IMR-90 (cell line): ENCODE measurements at regions not wholly inside any gene's neighbourhood (a gene's known extent, or its start where the extent isn't known, plus 50 kb on each side); places are given as distances from the start of the nearest gene placed in this dataset.
"Not testable (repeated sequence)": the region's sequence is repeated elsewhere in the genome, so short reads cannot be mapped to it uniquely, and the experiment has no call there.

Experiments used
- ATAC-seq: fragments of 200-7000 bp; cut with Tn5 transposase; 2 replicates; pipeline ENCODE4 v1.9.1; 2020; ENCODE audit warnings: low read depth, mild to moderate bottlenecking, moderate library complexity
- BruUV-seq: library from RNA; stranded (reverse); fragments of 400-500 nt; replicated peaks from 2 replicates; lab custom pipeline; 2021; lab: Mats Ljungman, UMichigan
- CTCF ChIA-PET: fragments of 300-600 bp; formaldehyde crosslinking; extraction: SDS; loops from one replicate; lab custom pipeline; 2021; ENCODE audit warnings: antibody characterized with exemption; lab: Yijun Ruan, JAX
- POLR2A ChIA-PET: fragments of 300-600 bp; sonication (Branson Sonifier 250); formaldehyde crosslinking; loops from one replicate; lab custom pipeline; 2022; ENCODE audit warnings: antibody characterized with exemption; ENCODE audit not compliant: unreplicated experiment; lab: Charles Lee
- DNase-seq: peaks from one replicate; pipeline ENCODE4 v3.0.0; 2013
- H2AFZ ChIP-seq: replicated peaks from 2 replicates; pipeline ENCODE3; 2013; ENCODE audit warnings: low read length, mild to moderate bottlenecking; ENCODE audit not compliant: poor library complexity
- H2AK5ac ChIP-seq: 2 replicates; pipeline ENCODE4 v1.6.1; 2013; ENCODE audit warnings: low read depth, low read length, inconsistent platforms
- H2AK9ac ChIP-seq: replicated peaks from 2 replicates; pipeline ENCODE3; 2013; ENCODE audit warnings: mild to moderate bottlenecking, low read depth, low read length, moderate library complexity; ENCODE audit not compliant: poor library complexity
- H2BK120ac ChIP-seq: 2 replicates; pipeline ENCODE4 v1.6.1; 2013; ENCODE audit warnings: low read depth, low read length, inconsistent platforms
- H2BK15ac ChIP-seq: 3 replicates; pipeline ENCODE4 v1.6.1; 2013; ENCODE audit warnings: low read depth, low read length, inconsistent platforms
- H2BK20ac ChIP-seq: 2 replicates; pipeline ENCODE4 v1.6.1; 2013; ENCODE audit warnings: low read depth, mild to moderate bottlenecking, inconsistent platforms, low read length, moderate library complexity
- H2BK5ac ChIP-seq: 2 replicates; pipeline ENCODE4 v1.6.1; 2013; ENCODE audit warnings: mild to moderate bottlenecking, low read depth, low read length, inconsistent platforms; ENCODE audit not compliant: poor library complexity, severe bottlenecking
- H3K14ac ChIP-seq: replicated peaks from 2 replicates; pipeline ENCODE4 v1.6.1; 2013; ENCODE audit warnings: low read depth, low read length, inconsistent platforms
- H3K18ac ChIP-seq: 2 replicates; pipeline ENCODE4 v1.6.1; 2013; ENCODE audit warnings: low read depth, low read length, control low read depth
- H3K23ac ChIP-seq: 2 replicates; pipeline ENCODE4 v1.6.1; 2013; ENCODE audit warnings: low read depth, low read length, inconsistent platforms
- H3K27ac ChIP-seq: 2 replicates; pipeline ENCODE4 v1.5.1; 2013; ENCODE audit warnings: mild to moderate bottlenecking, control low read depth, low read length; ENCODE audit not compliant: insufficient read depth
- H3K27me3 ChIP-seq: 2 replicates; pipeline ENCODE4 v1.6.1; 2013; ENCODE audit warnings: low read length; ENCODE audit not compliant: control insufficient read depth, insufficient read depth
- H3K36me3 ChIP-seq: 2 replicates; pipeline ENCODE4 v1.6.1; 2013; ENCODE audit warnings: low read length, mixed read lengths; ENCODE audit not compliant: control insufficient read depth, insufficient read depth
- H3K4ac ChIP-seq: 2 replicates; pipeline ENCODE4 v1.6.1; 2013; ENCODE audit warnings: low read depth, low read length, inconsistent platforms
- H3K4me1 ChIP-seq: 2 replicates; pipeline ENCODE4 v1.6.1; 2013; ENCODE audit warnings: low read length, mixed read lengths; ENCODE audit not compliant: control insufficient read depth, insufficient read depth
- H3K4me2 ChIP-seq: 2 replicates; pipeline ENCODE4 v1.6.1; 2013; ENCODE audit warnings: low read depth, mild to moderate bottlenecking, control low read depth, low read length, moderate library complexity
- H3K4me3 ChIP-seq: 2 replicates; pipeline ENCODE4 v1.5.1; 2013; ENCODE audit warnings: low read depth, mild to moderate bottlenecking, control low read depth, low read length, moderate library complexity; ENCODE audit not compliant: insufficient read depth
- H3K56ac ChIP-seq: 2 replicates; pipeline ENCODE4 v1.6.1; 2013; ENCODE audit warnings: low read length, inconsistent platforms; ENCODE audit not compliant: insufficient read depth; ENCODE audit errors: extremely low read depth
- H3K79me1 ChIP-seq, 2 experiments: 2 replicates each; pipeline ENCODE4 v1.6.1; 2013; ENCODE audit warnings: low read length in 2 of 2, inconsistent platforms in 1 of 2, low read depth in 1 of 2
- H3K9ac ChIP-seq: 2 replicates; pipeline ENCODE4 v1.6.1; 2013; ENCODE audit warnings: low read depth, low read length, control low read depth
- H3K9me1 ChIP-seq: 2 replicates; pipeline ENCODE4 v1.6.1; 2013; ENCODE audit warnings: low read length, inconsistent platforms; ENCODE audit not compliant: insufficient read depth
- H3K9me3 ChIP-seq: 2 replicates; pipeline ENCODE4 v1.6.1; 2013; ENCODE audit warnings: low read length; ENCODE audit not compliant: control insufficient read depth, insufficient read depth
- H4K20me1 ChIP-seq: 2 replicates; pipeline ENCODE4 v1.6.1; 2013; ENCODE audit warnings: low read length, inconsistent platforms; ENCODE audit not compliant: insufficient read depth
- H4K5ac ChIP-seq: 2 replicates; pipeline ENCODE4 v1.6.1; 2013; ENCODE audit warnings: mild to moderate bottlenecking, low read depth, low read length, control low read depth
- H4K8ac ChIP-seq, 2 experiments: 2 replicates each; pipeline ENCODE4 v1.6.1; 2013; ENCODE audit warnings: low read depth in 2 of 2, low read length in 2 of 2, control low read depth in 1 of 2, inconsistent platforms in 1 of 2
- H4K91ac ChIP-seq: 2 replicates; pipeline ENCODE4 v1.6.1; 2013; ENCODE audit warnings: low read depth, low read length, inconsistent platforms; ENCODE audit not compliant: insufficient read depth
- WGBS, 2 experiments: methylation state at CpG; one replicate each; pipeline versions ENCODE4 v1.1.5 to v1.1.7; 2013; ENCODE audit warnings: missing lambda C conversion rate in 2 of 2; ENCODE audit not compliant: insufficient read length in 1 of 2; ENCODE audit errors: extremely low coverage in 2 of 2; 5-methylcytosine and 5-hydroxymethylcytosine counted together
- dilution Hi-C: fragments of 300-500 bp; cut with HindIII; formaldehyde crosslinking; loops from one replicate; pipeline ENCODE4 v1.14.3; 2018; ENCODE audit warnings: low sequenced_read_pairs; ENCODE audit not compliant: unreplicated experiment
- in situ Hi-C: fragments of 300-500 bp; cut with MboI; formaldehyde crosslinking; loops from 3 replicates; pipeline ENCODE4 v1.14.3; 2019; ENCODE audit warnings: low sequenced_read_pairs, inconsistent platforms, mixed read lengths
- intact Hi-C: fragments of 100-400 bp; cut with micrococcal nuclease; formaldehyde crosslinking; loops from 2 replicates; pipeline ENCODE4 v1.10.0; 2022

DNA sequence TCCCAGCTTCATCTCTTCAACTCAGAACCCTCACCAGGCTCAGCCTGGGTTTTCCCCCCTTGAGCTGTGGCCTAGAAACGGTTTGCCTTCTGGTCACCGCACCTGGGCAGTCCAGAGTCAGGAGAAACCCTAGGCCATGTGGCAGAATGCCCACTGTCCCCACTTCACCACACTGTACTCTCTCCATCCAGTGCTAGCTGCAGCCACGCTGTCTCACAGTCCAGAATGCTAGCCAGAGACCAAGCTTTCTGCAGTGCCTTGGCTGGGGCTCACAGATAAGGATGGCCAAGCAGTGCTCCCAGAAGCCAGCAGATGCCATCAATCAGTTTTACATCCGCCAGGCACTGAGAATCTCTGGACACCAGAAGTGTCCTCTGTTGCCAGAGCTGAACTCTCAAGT is 3943.8 kb upstream of the OR11H1 start:
- CTCF ChIA-PET, H3K4ac ChIP-seq, H4K91ac ChIP-seq, H2BK15ac ChIP-seq, H4K8ac ChIP-seq, H4K20me1 ChIP-seq, DNase-seq, H3K56ac ChIP-seq, POLR2A ChIA-PET, intact Hi-C loops, H3K14ac ChIP-seq, H4K5ac ChIP-seq, BruUV-seq, H3K36me3 ChIP-seq, ATAC-seq, H3K27ac ChIP-seq, H2BK5ac ChIP-seq, dilution Hi-C loops, H3K4me3 ChIP-seq, H3K9me1 ChIP-seq, H3K9ac ChIP-seq, H2AFZ ChIP-seq, H3K79me1 ChIP-seq, H3K4me1 ChIP-seq, H2BK120ac ChIP-seq, H2AK9ac ChIP-seq, H3K27me3 ChIP-seq, H3K18ac ChIP-seq, H3K4me2 ChIP-seq, H3K23ac ChIP-seq, in situ Hi-C loops, H2AK5ac ChIP-seq, H2BK20ac ChIP-seq: not testable (repeated sequence)
- peaks cover 16% of the 10 kb centered on the region for H3K9me3 ChIP-seq
- WGBS, 2 experiments, result 0% methylated on average over 2 of the region's 4 CpGs; no CpG with 5 or more reads in 1 of the 2 experiments

DNA sequence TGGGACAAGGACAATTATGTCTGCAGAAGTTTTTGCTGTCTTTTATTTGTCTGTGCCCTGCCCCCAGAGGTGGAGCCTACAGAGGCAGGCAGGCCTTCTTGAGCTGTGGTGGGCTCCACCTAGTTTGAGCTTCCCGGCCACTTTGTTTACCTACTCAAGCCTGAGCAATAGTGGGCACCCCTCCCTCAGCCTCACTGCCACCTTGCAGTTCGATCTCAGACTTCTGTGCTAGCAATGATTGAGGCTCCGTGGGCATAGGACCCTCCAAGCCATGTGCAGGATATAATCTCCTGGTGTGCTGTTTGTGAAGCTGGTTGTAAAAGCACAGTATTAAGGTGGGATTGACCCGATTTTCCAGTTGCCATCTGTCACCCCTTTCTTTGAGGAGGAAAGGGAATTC is 3933.4 kb upstream of the OR11H1 start:
- H3K36me3 ChIP-seq, H2AK5ac ChIP-seq, H3K4ac ChIP-seq, intact Hi-C loops, dilution Hi-C loops, H3K56ac ChIP-seq, ATAC-seq, DNase-seq, H2AK9ac ChIP-seq, H3K14ac ChIP-seq, H2BK120ac ChIP-seq, in situ Hi-C loops, H2BK20ac ChIP-seq, H3K79me1 ChIP-seq, H3K18ac ChIP-seq, H3K9me1 ChIP-seq, H4K91ac ChIP-seq, H3K9ac ChIP-seq, H3K4me1 ChIP-seq, H2AFZ ChIP-seq, CTCF ChIA-PET, H3K27me3 ChIP-seq, H3K23ac ChIP-seq, H3K4me3 ChIP-seq, POLR2A ChIA-PET, H2BK5ac ChIP-seq, H3K27ac ChIP-seq, H4K5ac ChIP-seq, H4K8ac ChIP-seq, H2BK15ac ChIP-seq, H3K4me2 ChIP-seq, H4K20me1 ChIP-seq, BruUV-seq: not testable (repeated sequence)
- WGBS, 2 experiments, result 20% methylated on average over 1 of the region's 4 CpGs; no CpG with 5 or more reads in 1 of the 2 experiments
- peaks cover 16% of the 10 kb centered on the region for H3K9me3 ChIP-seq
